Peyer's patch (tissue), 4 donors: ENCODE measurements at regions not wholly inside any gene's neighbourhood (a gene's known extent, or its start where the extent isn't known, plus 50 kb on each side); places are given as distances from the start of the nearest gene placed in this dataset.

Experiments
- CTCF ChIP-seq, 6 experiments: fragments of 450-650 bp in 4 of 6; fragments of 200-600 bp in 2 of 6; sonication (generic) in 1 of 6; IDR thresholded peaks; one replicate each; pipeline ENCODE4 v1.5.1; 2017 to 2019; ENCODE audit warnings: antibody characterized with exemption in 6 of 6, mild to moderate bottlenecking in 3 of 6, moderate library complexity in 1 of 6
- POLR2A ChIP-seq, 2 donors: fragments of 450-650 bp; IDR thresholded peaks; one replicate each; pipeline ENCODE4 v1.5.1; 2017; ENCODE audit warnings: antibody characterized with exemption in 2 of 2, mild to moderate bottlenecking in 2 of 2, moderate library complexity in 2 of 2

GRCh38 chr4:33272722-33273121 is 2552.6 kb downstream of the PCDH7 start:
- no peak for TF ChIP-seq CTCF (IDR thresholded peaks at IDR 0.05)
- TF ChIP-seq POLR2A (IDR thresholded peaks at IDR 0.05): no peak
